H54 (cell line): ENCODE measurements at regions not wholly inside any gene's neighbourhood (a gene's known extent, or its start where the extent isn't known, plus 50 kb on each side); places are given as distances from the start of the nearest gene placed in this dataset.
"Not testable (repeated sequence)": the region's sequence is repeated elsewhere in the genome, so short reads cannot be mapped to it uniquely, and the experiment has no call there.

Experiments used
- DNase-seq: peaks from one replicate; pipeline ENCODE4 v3.0.0; 2011; ENCODE audit warnings: low spot score, mixed read lengths; ENCODE audit not compliant: insufficient read length
- FAIRE-seq: peaks from 3 replicates; lab custom pipeline; 2011; peaks lifted over from hg19 to GRCh38; lab: Jason Lieb, UNC
- POLR2A ChIP-seq: IDR thresholded peaks from 2 replicates; pipeline ENCODE4 v1.6.1; 2011; ENCODE audit warnings: low read depth, mild to moderate bottlenecking, low read length

DNA sequence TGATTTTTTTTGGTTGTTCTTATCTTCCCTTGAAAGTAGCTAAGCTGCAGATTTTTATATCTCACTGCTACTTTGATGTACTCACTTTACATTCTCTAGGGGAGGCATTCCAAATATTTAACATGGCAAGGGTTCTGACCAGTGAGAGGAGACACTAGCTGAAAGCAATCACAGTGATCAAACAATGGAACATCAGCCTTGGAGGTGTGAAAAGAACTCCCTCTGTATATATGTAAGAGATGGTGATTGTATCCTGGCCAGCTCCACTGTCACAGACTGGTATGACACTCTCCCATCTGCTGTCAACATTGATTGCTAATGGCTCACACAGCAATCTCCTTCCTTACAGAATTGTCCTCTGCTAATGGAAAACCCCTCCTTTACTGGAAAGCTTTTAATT, 291.7 kb upstream of the CDH19 start:
- FAIRE-seq = no peak
- no peak for TF ChIP-seq POLR2A
- DNase-seq = no peak

GRCh38 chr18:66894851-66895250, 291.0 kb upstream of the CDH19 start:
- no peak for TF ChIP-seq POLR2A
- DNase-seq = no peak
- no peak for FAIRE-seq

DNA sequence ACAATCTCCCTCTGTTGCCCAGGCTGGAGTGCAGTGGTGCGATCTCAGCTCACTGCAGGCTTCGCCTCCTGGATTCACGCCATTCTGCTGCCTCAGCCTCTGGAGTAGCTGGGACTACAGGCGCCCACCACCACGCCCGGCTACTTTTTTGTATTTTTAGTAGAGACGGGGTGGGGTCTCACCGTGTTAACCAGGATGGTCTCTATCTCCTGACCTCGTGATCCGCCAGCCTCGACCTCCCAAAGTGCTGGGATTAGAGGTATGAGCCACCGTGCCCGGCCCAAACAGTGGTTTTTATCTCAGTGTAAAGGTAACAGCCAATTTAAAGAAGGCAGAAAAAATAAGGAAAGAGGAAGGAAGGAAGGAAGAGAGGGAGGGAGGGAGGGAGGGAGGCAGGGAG, 288.5 kb upstream of the CDH19 start:
- not testable (repeated sequence) for FAIRE-seq

GRCh38 chr18:66874812-66875474, 271.1 kb upstream of the CDH19 start:
- no peak for FAIRE-seq
- no peak for DNase-seq

More for the DNA sequence above, 288.5 kb upstream of the CDH19 start:
- DNase-seq = not testable (repeated sequence)

DNA sequence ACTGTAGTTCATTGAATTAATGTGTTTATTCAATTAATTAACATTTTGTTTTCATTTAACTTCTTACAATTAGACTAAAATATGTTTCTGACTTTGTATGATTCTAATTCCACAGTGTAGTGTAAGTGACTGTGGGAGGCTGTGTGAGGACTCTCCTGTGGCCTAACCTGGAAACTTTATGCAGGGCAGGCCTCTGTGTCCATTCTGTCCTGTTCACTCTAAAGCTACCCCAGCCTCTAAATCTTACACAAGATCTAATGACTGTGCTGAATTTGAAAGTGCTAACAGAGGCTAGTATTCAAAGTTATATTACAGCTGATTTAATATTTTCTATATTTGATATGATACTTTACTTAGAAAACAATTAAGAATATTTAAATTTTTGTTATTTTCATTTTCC, 270.5 kb upstream of the CDH19 start:
- no peak for DNase-seq
- FAIRE-seq = no peak
- TF ChIP-seq POLR2A = no peak

More at GRCh38 chr18:66874812-66875474, 271.1 kb upstream of the CDH19 start:
- TF ChIP-seq POLR2A = no peak

DNA sequence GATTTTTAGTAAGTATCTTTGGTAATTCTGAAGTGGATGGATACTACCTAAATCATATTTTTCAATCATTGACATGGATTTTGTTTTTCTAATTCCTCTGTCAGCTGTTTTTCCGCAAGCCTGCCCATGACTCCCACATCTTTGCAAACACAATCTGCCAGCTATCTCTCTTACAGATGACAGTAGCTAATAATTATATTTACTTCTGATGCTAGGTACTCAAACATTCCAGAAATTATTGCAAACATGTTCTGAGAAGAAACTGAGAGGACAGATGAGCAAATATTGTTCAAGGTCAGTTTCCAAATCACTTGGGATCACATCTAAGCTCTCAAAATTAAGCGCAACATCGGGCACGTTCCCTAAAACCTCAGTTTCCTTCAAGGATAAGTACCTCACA, 270.0 kb upstream of the CDH19 start:
- DNase-seq = no peak
- no peak for FAIRE-seq

GRCh38 chr18:66872277-66872676, 268.4 kb upstream of the CDH19 start:
- DNase-seq (no peak), FAIRE-seq (no peak)
- no peak for TF ChIP-seq POLR2A

More for the DNA sequence above, 270.0 kb upstream of the CDH19 start:
- TF ChIP-seq POLR2A = no peak

DNA sequence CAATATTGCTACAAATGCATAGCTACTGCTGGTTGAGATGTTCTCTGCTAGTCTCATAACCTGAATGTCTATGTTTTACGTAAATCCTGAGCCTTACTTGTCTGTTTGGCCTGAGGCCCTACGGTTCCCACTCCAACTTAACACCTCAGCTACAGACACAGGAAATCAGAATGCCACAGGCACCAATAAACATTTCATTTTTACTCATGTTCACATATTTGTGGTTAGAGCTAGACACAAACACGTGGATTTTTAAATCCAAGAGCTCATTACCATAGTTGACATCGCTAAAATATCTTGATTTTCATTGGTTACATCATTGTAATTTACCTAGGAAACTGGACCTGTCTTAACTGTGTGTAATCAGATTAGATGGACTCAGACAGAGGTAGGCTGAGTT, 263.8 kb upstream of the CDH19 start:
- no peak for FAIRE-seq

DNA sequence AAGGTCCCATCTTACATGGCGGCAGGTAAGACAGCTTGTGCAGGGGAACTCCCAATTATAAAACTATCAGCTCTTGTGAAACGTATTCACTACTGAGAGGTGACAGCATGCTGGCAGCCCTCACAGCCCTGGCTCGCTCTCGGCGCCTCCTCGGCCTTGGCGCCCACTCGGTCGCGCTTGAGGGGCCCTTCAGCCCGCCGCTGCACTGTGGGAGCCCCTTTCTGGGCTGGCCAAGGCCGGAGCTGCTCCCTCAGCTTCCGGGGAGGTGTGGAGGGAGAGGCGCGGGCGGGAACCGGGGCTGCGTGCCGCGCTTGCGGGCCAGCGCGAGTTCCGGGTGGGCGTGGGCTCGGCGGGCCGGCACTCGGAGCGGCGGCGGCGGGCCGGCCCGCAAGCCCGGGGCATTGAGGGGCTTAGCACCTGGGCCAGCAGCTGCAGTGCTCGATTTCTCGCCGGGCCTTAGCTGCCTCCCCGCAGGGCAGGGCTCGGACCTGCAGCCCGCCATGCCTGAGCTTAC, 262.6 kb upstream of the CDH19 start:
- DNase-seq, FAIRE-seq: not testable (repeated sequence)

More for the DNA sequence above, 263.8 kb upstream of the CDH19 start:
- TF ChIP-seq POLR2A = no peak
- no peak for DNase-seq

GRCh38 chr18:66838340-66838987, 234.6 kb upstream of the CDH19 start:
- DNase-seq (no peak), FAIRE-seq (no peak)
- no peak for TF ChIP-seq POLR2A

GRCh38 chr18:66833646-66834045, 229.8 kb upstream of the CDH19 start:
- FAIRE-seq (no peak), DNase-seq (no peak)
- TF ChIP-seq POLR2A = no peak

- no peak for DNase-seq
- TF ChIP-seq POLR2A = no peak
- FAIRE-seq = no peak
These were observed 222.3 kb upstream of the CDH19 start for GRCh38 chr18:66826211-66826610.

DNA sequence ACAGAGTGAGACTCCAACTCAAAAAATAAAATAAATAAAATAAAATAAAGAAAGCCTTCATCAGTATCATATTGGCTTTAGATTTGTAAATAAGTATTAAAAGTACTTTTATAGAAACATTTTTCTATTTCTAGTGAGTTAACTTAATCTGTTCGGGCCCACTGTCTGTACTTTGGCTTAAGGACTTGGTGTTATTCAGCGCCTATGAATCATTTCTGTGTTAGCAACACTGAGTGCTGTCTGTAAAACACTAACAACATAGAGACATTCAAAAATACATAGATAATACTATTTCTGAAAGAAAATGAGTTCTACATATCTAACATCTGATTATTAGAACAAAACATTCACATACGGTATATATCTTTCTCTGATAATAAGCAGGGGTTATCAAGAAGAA, 221.5 kb upstream of the CDH19 start:
- FAIRE-seq = no peak
- no peak for DNase-seq
- TF ChIP-seq POLR2A = no peak

DNA sequence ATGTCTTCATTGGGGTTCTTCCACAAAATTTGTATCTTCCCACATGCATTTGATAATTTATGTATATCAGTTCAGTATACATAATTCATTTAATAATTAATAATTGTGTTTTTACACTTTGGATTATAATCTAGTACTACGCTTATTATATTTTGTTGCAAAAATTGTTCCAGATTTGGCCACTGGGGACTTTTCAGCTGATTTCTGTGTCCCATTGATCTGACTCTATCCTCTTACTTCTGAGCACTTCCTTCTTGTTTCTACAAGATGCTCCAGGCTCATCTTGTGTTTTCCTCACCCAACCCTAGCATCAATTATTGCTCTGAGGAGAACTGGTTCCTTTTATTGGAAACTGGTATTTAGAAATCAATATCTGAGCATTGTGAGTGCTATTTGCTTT, 215.3 kb upstream of the CDH19 start:
- no peak for TF ChIP-seq POLR2A
- DNase-seq = no peak
- FAIRE-seq = no peak

GRCh38 chr18:66813138-66813537, 209.2 kb upstream of the CDH19 start:
- TF ChIP-seq POLR2A = no peak
- FAIRE-seq = no peak
- no peak for DNase-seq
